ENCODE measurements at regions not wholly inside any gene's neighbourhood (a gene's known extent, or its start where the extent isn't known, plus 50 kb on each side); places are given as distances from the start of the nearest gene placed in this dataset.
"Not testable (repeated sequence)": the region's sequence is repeated elsewhere in the genome, so short reads cannot be mapped to it uniquely, and the experiment has no call there.

- not testable (repeated sequence) for DNase-seq
These were observed 180.9 kb downstream of the CEP170 start for GRCh38 chr1:243074224-243074623.

- not testable (repeated sequence) for DNase-seq
These were observed 188.0 kb downstream of the CEP170 start for GRCh38 chr1:243067056-243067455.

DNA sequence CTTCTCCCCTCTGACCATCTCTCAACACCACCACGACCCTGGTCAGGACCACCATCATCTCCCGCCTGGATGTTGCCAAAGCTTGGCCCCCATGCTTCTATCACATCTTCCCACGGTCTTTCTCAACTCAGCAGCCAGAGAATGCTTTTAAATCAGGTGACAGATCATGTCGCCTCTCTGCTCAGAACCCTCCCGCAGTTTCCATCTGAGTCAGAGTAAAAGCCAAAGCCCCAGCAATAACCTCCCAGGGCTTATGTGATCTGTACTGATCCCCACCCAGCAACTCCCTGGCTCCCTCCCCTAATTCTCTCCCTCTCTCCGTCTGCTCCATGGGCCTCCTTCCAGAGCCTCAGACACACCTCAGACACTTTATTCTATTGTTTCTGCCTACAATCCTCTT, 193.1 kb downstream of the CEP170 start:
- not testable (repeated sequence) for DNase-seq

DNA sequence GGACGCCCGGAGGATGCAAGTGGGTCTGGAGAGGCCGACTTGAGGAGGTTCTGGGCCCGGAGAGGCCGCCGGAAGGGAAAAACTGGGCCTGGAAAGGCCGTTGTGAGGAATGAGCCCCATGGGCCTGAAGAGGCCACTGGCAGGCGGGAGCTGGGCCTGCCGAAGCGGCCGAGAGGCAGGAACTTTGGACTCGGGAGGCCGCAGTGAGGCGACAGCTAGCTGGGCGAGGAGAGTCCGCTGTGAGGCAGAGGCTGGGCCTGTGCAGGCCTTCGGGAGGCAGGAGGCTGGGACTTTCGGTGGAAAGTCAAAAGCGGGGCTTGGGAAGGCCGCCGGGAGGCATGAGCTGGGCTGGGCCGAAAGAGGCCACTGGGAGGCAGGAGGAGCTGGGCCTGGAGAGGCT, 199.6 kb downstream of the CEP170 start:
- not testable (repeated sequence) for DNase-seq

DNA sequence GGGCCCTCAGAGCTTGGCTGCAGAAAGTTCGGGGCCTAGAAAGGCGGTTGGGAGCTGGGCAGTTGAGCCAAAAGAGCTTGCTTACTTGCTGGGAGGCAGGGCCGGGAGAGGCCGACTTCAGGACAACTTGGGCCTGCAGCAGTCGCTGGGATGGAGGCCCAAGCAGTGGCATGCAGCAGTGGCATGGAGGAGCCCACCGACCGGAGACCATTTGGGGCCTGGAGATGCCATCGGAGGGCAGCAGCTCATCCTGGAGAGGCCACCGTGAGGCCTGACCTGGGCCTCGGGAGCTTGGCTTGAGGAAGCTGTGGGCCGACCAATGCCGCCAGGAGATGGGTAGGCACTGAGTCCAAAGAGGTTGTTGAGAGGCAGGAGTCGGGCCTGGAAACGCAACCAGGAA, 200.0 kb downstream of the CEP170 start:
- DNase-seq = not testable (repeated sequence)

GRCh38 chr1:243054681-243055080, 200.4 kb downstream of the CEP170 start:
- DNase-seq = not testable (repeated sequence)

GRCh38 chr1:243053048-243053447, 202.0 kb downstream of the CEP170 start:
- not testable (repeated sequence) for DNase-seq

DNA sequence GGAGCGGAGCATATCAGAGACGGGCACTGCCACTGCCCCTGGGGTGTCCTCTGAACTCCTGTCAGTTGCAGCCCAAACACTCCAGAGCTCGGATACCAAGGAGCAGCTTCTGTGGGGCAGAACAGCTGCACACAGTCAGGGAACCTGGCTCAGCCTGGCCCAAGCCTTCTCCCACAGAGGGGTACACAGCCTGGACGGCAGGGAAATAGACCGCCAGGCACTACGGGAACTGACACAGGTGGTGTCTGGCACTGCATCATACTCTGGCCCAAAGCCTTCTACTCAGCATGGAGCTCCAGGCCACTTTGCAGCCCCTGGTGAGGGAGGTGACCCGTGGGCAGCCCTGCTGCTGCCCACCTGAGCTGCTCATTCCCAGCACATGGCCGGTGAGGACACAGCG, 204.5 kb downstream of the CEP170 start:
- not testable (repeated sequence) for DNase-seq

- DNase-seq = not testable (repeated sequence)
These were observed 205.4 kb downstream of the CEP170 start for GRCh38 chr1:243049716-243050115.

- DNase-seq = not testable (repeated sequence)
These were observed 233.7 kb downstream of the CEP170 start for GRCh38 chr1:243021365-243021764.

GRCh38 chr1:243019030-243019635, 235.9 kb downstream of the CEP170 start:
- not testable (repeated sequence) for DNase-seq

- DNase-seq = peak in 1 of 56 donors; percentile 4
These were observed 244.4 kb downstream of the CEP170 start for GRCh38 chr1:243010719-243011118.

GRCh38 chr1:243001003-243001402, 254.1 kb downstream of the CEP170 start:
- peak in 1 of 56 donors; percentile 2 for DNase-seq

- DNase-seq = not testable (repeated sequence)
These were observed 262.3 kb downstream of the CEP170 start for GRCh38 chr1:242992776-242993175.

GRCh38 chr1:242985096-242985495, 270.0 kb downstream of the CEP170 start:
- not testable (repeated sequence) for DNase-seq

- not testable (repeated sequence) for DNase-seq
These were observed 281.7 kb downstream of the CEP170 start for GRCh38 chr1:242973341-242973740.

GRCh38 chr1:242966892-242967291, 288.2 kb downstream of the CEP170 start:
- no peak for DNase-seq

DNA sequence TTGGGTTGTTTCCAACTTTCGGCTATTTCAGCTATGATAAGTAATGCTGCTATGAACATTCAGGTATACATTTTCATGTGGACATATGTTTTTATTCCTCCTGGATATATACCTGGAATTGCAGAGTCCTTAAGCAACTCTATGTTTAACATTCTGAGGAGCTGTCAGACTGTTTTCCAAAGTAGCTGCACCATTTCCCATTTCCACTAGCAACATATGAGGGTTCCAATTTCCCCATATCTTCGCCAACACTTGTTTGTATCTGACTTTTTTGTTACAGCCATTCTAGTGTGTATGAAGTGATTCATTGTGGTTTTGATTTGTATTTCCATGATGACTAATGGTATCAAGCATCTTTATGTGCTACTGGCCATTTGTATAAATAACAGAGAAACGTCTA, 295.7 kb downstream of the CEP170 start:
- DNase-seq = not testable (repeated sequence)

- DNase-seq = not testable (repeated sequence)
These were observed 300.1 kb downstream of the CEP170 start for GRCh38 chr1:242954945-242955344.

DNA sequence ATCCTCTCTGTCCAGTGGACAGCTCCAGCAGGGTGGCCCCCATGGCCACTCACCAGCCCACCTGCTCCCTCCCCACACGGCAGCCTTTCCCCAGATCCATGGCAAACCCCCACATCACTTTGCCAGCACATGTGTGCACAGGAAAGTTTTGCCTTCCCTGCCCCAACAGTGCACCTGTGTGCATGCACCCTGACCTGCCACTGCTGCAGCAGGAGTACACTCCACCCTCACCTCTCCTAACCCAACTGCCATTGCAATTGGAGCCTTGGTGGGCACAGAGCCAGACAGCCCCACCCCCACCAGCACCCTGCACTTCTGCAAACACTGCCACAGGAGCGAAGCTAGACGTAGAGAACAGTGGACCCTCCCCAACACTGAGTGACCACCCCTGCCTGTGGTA, 308.9 kb downstream of the CEP170 start:
- DNase-seq = no peak

- DNase-seq = peak in 1 of 56 donors; percentile 1
These were observed 318.4 kb downstream of the CEP170 start for GRCh38 chr1:242936725-242937124.

DNA sequence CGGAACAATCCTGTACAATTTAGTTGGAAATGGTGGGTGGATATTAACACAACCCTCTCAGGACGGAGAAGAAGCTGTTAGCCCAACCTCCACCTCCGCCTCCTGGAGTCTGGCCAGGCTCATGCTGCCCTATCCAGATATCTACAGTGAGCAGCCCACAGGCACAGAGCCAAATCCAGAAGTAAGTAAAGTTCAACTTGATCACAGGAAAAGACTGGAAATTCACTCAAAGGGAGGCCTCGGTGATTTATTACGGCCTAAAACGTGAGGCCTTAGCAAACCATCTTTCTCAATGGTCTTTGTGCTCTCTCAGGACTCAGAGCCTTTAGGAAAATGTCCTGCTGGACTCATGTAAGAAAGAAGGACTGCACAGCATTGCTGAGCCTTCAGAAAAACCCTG, 330.4 kb downstream of the CEP170 start:
- DNase-seq = not testable (repeated sequence)

DNA sequence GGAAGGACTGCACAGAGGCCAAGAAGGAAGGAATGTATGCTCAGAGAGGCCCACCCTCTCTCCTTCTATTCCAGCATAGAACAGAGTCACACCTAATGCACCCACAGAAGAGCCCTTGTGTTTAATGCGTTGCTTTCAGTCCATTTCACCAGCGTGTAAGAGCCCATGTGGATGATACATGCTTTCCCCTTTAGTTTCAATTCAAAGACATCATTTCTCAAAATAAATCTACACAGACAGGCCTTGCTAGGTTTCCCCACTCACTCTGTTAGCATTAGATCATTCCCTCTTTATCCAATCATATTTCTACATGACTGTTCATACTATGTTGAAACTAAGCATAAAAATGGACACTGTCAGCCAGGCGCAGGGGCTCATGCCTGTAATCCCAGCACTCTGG, 331.5 kb downstream of the CEP170 start:
- DNase-seq = not testable (repeated sequence)

DNA sequence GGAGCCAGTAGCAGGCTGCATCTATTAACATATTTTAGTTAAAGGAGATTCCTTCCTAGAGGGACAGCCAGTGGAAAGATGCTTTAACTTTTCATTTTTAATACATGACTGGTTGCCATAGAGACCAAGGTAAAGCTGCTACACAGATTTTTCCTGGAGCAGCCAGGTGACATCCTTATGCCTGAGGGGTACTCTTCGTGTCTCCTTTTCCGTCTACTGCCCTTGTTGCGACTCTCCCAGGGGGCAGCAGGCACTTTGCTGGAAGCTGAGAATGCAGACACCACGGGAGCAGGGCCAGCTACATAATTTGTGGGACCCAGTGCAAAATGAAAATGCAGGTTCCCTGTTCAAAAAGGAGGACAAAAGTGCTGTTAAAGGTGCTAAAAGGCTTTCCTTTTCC, 340.4 kb downstream of the CEP170 start:
- DNase-seq = not testable (repeated sequence)

Data from amygdala (tissue), 56 donors.